WERI-Rb-1 (cell line): ENCODE measurements at regions not wholly inside any gene's neighbourhood (a gene's known extent, or its start where the extent isn't known, plus 50 kb on each side); places are given as distances from the start of the nearest gene placed in this dataset.

Experiments used
- DNase-seq: peaks from one replicate; pipeline ENCODE4 v3.0.0-alpha.2; 2020
- H3K27ac ChIP-seq: fragments of 250-450 bp; sonication (Bioruptor Pico); 2 replicates; pipeline ENCODE4 v1.5.1; 2020; ENCODE audit warnings: mild to moderate bottlenecking, moderate library complexity
- H3K27me3 ChIP-seq: fragments of 250-450 bp; sonication (Bioruptor Pico); 2 replicates; pipeline ENCODE4 v1.5.1; 2021; ENCODE audit warnings: mild to moderate bottlenecking, low read depth, moderate library complexity; ENCODE audit not compliant: insufficient read depth, severe bottlenecking
- H3K36me3 ChIP-seq: fragments of 250-450 bp; sonication (Bioruptor Pico); 2 replicates; pipeline ENCODE4 v1.5.1; 2020; ENCODE audit warnings: mild to moderate bottlenecking, moderate library complexity
- H3K4me3 ChIP-seq: 2 replicates; pipeline ENCODE4 v1.5.1; 2011; ENCODE audit warnings: low read depth, mild to moderate bottlenecking, control low read depth, low read length
- H3K9me3 ChIP-seq: fragments of 250-450 bp; sonication (Bioruptor Pico); 2 replicates; pipeline ENCODE4 v1.5.1; 2021; ENCODE audit warnings: mild to moderate bottlenecking, moderate library complexity; ENCODE audit not compliant: severe bottlenecking
- TF ChIP-seq, protein P1 (sequence below): IDR thresholded peaks from 2 replicates; pipeline ENCODE4 v1.5.1; 2011; ENCODE audit warnings: low read depth, mild to moderate bottlenecking, control low read depth, inconsistent platforms, low read length

DNA sequence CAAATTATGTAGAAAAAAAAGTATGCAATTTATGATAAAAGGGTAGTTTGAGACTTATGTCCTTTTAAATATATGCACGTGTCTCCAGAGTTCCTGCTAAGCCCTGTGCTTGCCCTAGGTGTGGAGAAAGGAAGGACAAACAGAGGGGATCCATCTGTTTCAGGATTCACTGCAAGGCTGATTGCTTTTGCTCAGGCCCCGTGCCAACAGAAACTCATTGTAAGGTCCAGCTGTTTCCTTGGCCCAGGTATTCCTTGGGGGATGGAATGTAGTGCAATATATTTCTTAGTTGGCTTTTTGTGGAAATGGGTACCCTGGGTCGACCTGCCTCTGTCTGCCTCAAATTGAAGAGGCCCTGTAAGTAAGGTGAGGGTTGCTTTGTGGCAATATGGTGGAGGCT lies 268.6 kb upstream of the CLINT1 start:
- no peaks in the 10 kb centered on the region for H3K9me3 ChIP-seq
- no peak overlapping the region for H3K27ac ChIP-seq
- no peaks in the 10 kb centered on the region for H3K36me3 ChIP-seq
- TF ChIP-seq, protein P1, sequence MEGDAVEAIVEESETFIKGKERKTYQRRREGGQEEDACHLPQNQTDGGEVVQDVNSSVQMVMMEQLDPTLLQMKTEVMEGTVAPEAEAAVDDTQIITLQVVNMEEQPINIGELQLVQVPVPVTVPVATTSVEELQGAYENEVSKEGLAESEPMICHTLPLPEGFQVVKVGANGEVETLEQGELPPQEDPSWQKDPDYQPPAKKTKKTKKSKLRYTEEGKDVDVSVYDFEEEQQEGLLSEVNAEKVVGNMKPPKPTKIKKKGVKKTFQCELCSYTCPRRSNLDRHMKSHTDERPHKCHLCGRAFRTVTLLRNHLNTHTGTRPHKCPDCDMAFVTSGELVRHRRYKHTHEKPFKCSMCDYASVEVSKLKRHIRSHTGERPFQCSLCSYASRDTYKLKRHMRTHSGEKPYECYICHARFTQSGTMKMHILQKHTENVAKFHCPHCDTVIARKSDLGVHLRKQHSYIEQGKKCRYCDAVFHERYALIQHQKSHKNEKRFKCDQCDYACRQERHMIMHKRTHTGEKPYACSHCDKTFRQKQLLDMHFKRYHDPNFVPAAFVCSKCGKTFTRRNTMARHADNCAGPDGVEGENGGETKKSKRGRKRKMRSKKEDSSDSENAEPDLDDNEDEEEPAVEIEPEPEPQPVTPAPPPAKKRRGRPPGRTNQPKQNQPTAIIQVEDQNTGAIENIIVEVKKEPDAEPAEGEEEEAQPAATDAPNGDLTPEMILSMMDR = no peak
- H3K4me3 ChIP-seq = no peak overlapping the region
- no peak for DNase-seq
- H3K27me3 ChIP-seq = no peaks in the 10 kb centered on the region

DNA sequence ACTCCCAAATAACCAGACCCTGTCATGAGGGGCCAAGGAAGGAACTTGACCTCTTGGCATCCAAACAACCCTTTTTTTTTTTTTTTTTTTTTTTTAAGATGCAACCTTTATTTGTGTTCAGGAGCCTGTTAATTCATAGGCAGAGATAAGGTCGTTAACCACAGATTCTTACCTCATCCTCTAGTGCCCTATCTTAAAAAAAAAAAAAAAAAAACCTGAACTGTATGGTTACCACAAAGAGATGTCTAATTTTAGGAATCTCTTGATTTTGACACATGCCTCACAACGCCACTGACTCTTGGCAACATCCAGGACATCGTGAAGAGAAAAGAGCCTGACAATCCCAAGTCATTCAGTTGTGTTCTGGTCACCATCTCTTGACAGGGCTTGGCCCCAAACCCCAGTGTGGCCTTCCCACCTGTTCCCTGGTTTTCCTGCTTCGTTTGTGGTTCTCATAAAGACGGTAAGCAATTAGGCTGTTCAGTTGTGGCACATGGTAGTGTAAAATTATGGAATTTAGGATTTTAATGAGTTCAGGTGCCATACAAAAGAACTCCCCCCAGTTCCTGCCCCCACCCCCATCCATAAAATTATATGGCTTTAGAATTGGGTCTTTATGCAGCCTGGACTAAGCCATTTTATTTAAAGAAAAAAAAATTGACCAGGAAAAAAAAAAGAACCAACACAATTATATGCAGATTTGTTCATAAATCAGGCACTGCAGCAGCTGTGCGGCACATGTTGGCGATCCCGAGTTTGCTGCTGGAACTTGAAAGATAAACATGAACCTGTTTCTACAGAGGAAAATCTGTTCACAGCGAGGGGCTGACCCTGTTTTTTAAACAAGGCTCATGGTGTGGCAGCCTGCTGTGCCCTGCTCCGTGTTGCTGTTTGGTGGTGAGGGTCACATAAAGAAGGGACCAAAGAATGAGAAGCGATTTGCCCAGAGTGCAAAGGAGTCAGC lies 267.8 kb upstream of the CLINT1 start:
- Histone ChIP-seq H3K4me3 (no peak overlapping the region), H3K27me3 (no peaks in the 10 kb centered on the region), H3K9me3 (no peaks in the 10 kb centered on the region), H3K27ac (no peak overlapping the region), H3K36me3 (no peaks in the 10 kb centered on the region)
- DNase-seq = no peak
- TF ChIP-seq, protein P1 = no peak

DNA sequence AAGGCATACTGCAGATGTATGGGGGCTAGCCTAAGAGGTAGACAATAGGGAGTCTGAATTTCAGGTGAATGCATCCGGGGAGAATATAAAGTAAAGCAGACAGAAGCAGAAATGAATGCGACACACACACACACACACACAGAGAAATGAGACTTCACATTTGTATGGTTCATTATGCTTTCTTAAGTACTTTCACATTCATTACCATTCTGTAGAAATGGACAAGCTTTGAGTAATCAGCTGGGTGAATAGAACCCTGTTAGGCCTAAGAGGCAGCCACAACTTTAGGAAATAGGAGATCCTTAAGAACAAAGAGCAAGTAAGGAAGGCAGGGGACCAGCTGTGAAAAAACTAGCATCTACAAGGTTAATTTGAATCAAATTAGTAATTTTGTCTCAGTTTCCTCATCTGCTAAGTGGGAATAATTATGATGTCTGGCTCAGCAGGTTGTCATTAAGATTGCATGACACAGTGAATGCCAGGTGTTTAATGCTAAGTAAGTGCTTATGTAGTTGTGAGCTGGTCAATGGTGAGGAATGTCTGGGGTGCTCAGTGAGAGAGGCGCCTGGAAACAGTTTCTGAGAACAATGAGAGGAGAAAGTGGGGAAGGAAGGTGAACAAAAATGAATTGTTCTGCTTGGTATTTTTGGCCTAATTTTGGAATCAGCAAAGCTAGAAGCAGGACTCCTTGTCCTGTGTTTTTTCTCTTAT lies 265.8 kb upstream of the CLINT1 start:
- no peak for DNase-seq
- Histone ChIP-seq H3K27me3 (no peaks in the 10 kb centered on the region), H3K36me3 (no peaks in the 10 kb centered on the region), H3K27ac (no peak overlapping the region), H3K4me3 (no peak overlapping the region), H3K9me3 (no peaks in the 10 kb centered on the region)
- TF ChIP-seq, protein P1 = no peak

DNA sequence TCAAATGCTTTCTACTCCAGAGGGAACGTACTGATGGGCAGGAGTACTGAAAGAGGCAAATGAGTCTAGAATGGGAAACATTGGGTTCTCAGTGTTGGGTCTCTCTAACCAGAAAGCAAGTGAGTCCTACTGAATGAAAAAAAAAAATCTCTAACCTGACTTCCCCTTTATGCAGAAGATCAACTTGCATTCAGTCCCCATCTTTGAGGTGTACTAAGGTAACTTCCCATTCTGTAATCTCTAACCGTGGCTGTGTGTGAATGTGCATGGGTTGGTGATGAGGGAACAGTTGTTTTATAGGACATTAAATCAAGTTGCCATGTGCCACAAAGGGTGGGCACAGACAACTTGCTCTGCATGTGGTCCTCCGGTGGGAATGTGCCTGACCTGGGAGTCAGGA lies 264.6 kb upstream of the CLINT1 start:
- TF ChIP-seq, protein P1 = no peak
- Histone ChIP-seq H3K36me3 (no peaks in the 10 kb centered on the region), H3K4me3 (no peak overlapping the region), H3K27ac (no peak overlapping the region), H3K27me3 (no peaks in the 10 kb centered on the region), H3K9me3 (no peaks in the 10 kb centered on the region)
- DNase-seq = no peak

DNA sequence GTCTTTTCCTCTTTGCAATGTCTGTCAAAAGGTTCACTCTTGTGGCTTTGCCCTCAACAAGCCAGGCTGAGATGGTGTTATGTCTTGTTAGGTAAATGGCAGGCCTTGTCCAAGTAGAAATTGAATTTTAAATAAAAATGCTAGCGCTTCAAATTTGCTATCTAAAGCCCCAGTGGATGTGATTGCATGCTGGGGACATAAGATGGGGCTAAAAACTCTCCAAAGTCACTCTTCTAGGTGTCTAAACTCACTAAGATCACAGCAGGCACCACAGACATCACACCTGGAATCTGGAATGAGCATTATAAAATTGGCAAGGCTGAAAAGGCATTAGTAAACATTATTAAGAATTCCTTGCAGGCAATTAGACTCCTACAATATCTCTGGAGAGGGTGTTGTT lies 262.7 kb upstream of the CLINT1 start:
- TF ChIP-seq, protein P1 = no peak
- Histone ChIP-seq H3K4me3 (no peak overlapping the region), H3K9me3 (no peaks in the 10 kb centered on the region), H3K27me3 (no peaks in the 10 kb centered on the region), H3K27ac (no peak overlapping the region), H3K36me3 (no peaks in the 10 kb centered on the region)
- no peak for DNase-seq
